ENCODE measurements at regions not wholly inside any gene's neighbourhood (a gene's known extent, or its start where the extent isn't known, plus 50 kb on each side); places are given as distances from the start of the nearest gene placed in this dataset.

- Histone ChIP-seq H3K4me1 (peaks cover 0 to 32% (median 9%) of the 10 kb centered on the region in 10 experiments; a peak in 10 of 20 replicates), H3K27me3 (no peaks in the 10 kb centered on the region), H3K36me3 (no peaks in the 10 kb centered on the region), H3K9ac (no peak overlapping the region), H3K4me2 (peak overlapping the region in 6 of 11 experiments; percentile 2 to 38 (median 26); a peak in 7 of 22 replicates), H3K27ac (peak overlapping the region in 5 of 11 experiments; percentile 21 to 53 (median 45); a peak in 8 of 22 replicates), H3K9me3 (replicated peaks in 1 of 11) (no peaks in the 10 kb centered on the region), H4K20me1 (no peaks in the 10 kb centered on the region), H3K4me3 (no peak overlapping the region)
- TF ChIP-seq Cebpa-rat (IDR thresholded peaks at IDR 0.05), result peak in 3 of 11 experiments; percentile 27 to 68 (median 52); a peak in 4 of 22 replicates
These were observed 1539.4 kb upstream of the TENM4 start for GRCh38 chr11:80980227-80980626.

GRCh38 chr11:80973786-80974185, 1533.0 kb upstream of the TENM4 start:
- Histone ChIP-seq H3K27ac (no peak overlapping the region), H3K9me3 (replicated peaks in 1 of 11) (no peaks in the 10 kb centered on the region), H3K4me3 (no peak overlapping the region), H3K27me3 (no peaks in the 10 kb centered on the region), H3K9ac (no peak overlapping the region), H4K20me1 (no peaks in the 10 kb centered on the region), H3K36me3 (no peaks in the 10 kb centered on the region), H3K4me2 (no peak overlapping the region), H3K4me1 (no peaks in the 10 kb centered on the region)
- TF ChIP-seq Cebpa-rat (IDR thresholded peaks at IDR 0.05), result no peak

DNA sequence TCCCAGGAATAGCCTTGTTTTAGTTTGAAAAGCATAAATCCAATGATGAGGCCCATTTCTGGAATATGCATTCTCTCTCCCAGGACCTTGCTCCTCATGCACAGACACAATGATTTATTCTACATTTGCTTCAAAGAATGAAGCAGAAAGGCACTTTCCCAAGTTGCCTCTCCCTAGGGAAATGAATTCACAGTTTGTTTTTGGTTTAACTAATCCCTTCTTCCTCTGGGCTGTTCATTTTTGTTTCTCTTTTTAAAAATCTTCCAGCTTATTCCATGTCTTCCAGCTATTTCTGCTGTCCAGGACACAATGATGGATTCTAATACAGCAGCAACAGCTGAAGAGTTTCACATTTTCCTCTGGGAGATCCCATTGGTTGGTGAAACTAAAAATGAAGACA, 1529.2 kb upstream of the TENM4 start:
- Histone ChIP-seq H3K9ac (no peak overlapping the region), H3K4me2 (no peak overlapping the region), H3K4me3 (no peak overlapping the region), H4K20me1 (no peaks in the 10 kb centered on the region), H3K27ac (no peak overlapping the region), H3K9me3 (replicated peaks in 1 of 11) (no peaks in the 10 kb centered on the region), H3K27me3 (no peaks in the 10 kb centered on the region), H3K4me1 (no peaks in the 10 kb centered on the region), H3K36me3 (no peaks in the 10 kb centered on the region)
- no peak for TF ChIP-seq Cebpa-rat (IDR thresholded peaks at IDR 0.05)

DNA sequence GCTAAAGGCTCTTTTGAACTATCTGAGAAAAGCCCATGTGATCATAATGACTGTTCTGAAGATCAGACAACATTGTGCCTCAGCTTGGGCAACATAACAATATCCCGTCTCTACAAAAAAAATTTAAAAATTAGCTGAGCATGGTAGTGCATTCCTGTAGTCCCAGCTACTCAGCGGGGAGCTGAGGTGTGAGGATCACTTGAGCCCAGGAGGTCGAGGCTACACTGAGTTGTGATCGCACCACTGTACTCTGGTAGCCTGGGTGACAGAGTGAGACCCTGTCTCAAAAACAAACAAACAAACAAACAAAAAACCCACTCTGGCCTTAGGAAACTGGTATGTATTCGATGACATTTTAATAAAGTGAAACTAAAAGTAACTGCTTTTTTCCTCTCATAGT, 1526.8 kb upstream of the TENM4 start:
- H3K9me3 ChIP-seq (replicated peaks in 1 of 11), result no peaks in the 10 kb centered on the region
- no peaks in the 10 kb centered on the region for H3K27me3 ChIP-seq
- no peak overlapping the region for H3K4me2 ChIP-seq
- H4K20me1 ChIP-seq, result no peaks in the 10 kb centered on the region
- H3K4me1 ChIP-seq, result no peaks in the 10 kb centered on the region
- no peaks in the 10 kb centered on the region for H3K36me3 ChIP-seq
- no peak for TF ChIP-seq Cebpa-rat (IDR thresholded peaks at IDR 0.05)
- H3K27ac ChIP-seq, result no peak overlapping the region
- H3K9ac ChIP-seq, result no peak overlapping the region
- no peak overlapping the region for H3K4me3 ChIP-seq

DNA sequence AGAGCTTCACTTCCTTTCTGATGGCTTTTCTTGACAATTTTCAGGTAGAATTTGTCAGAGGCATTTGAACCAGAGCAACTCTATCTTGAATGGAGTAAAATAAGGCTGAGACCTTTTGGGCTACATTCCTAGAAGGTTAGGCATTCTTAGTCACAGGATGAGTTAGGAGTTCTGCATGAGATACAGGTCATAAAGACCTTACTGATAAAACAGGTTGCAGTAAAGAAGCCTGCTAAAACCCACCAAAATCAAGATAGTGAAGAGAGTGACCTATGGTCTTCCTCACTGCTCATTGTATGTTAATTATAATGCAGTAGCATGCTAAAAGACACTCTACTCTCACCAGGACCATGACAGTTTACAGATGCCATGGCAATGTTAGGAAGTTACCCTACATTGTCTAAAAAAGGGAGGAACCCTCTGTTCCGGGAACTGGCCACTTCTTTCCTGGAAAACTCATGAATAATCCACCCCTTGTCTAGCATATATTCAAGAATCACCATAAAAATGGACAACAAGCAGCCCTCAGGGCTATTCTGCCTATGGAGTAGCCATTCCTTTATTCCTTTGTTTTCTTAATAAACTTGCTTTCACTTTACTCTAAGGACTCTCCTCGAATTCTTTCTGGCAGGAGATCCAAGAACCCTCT, 1519.7 kb upstream of the TENM4 start:
- TF ChIP-seq Cebpa-rat (IDR thresholded peaks at IDR 0.05), result no peak
- no peak overlapping the region for H3K27ac ChIP-seq
- H3K9me3 ChIP-seq (replicated peaks in 1 of 11), result no peaks in the 10 kb centered on the region
- H3K27me3 ChIP-seq, result no peaks in the 10 kb centered on the region
- no peak overlapping the region for H3K4me3 ChIP-seq
- no peak overlapping the region for H3K9ac ChIP-seq
- no peaks in the 10 kb centered on the region for H4K20me1 ChIP-seq
- H3K36me3 ChIP-seq, result no peaks in the 10 kb centered on the region
- no peak overlapping the region for H3K4me2 ChIP-seq
- peaks cover 0 to 13% (median 0%) of the 10 kb centered on the region in 10 experiments; a peak in 6 of 20 replicates for H3K4me1 ChIP-seq

DNA sequence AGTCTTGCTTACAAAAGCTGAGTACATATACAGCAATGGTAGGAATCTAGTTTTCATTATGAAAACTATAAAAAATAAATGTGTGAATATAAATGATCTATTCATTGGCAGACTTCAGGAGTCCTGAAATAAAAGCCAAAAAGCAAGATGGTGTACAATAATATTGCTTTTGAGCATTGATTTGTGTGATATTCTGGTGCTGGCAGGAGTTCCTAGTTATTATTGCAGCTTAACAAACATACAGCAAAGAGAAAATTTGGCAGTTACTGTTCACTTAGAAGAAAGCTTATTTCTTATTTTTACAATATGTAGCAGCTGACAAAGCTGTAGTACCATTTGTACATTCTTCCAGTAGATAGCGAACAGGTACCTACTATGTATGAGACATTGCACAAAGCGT, 1518.9 kb upstream of the TENM4 start:
- H3K27me3 ChIP-seq, result no peaks in the 10 kb centered on the region
- H3K27ac ChIP-seq, result no peak overlapping the region
- TF ChIP-seq Cebpa-rat (IDR thresholded peaks at IDR 0.05), result no peak
- H3K9ac ChIP-seq, result no peak overlapping the region
- H3K36me3 ChIP-seq, result no peaks in the 10 kb centered on the region
- no peak overlapping the region for H3K4me2 ChIP-seq
- no peaks in the 10 kb centered on the region for H3K9me3 ChIP-seq (replicated peaks in 1 of 11)
- no peak overlapping the region for H3K4me3 ChIP-seq
- H4K20me1 ChIP-seq, result no peaks in the 10 kb centered on the region
- H3K4me1 ChIP-seq, result peaks cover 0 to 13% (median 0%) of the 10 kb centered on the region in 10 experiments; a peak in 6 of 20 replicates

DNA sequence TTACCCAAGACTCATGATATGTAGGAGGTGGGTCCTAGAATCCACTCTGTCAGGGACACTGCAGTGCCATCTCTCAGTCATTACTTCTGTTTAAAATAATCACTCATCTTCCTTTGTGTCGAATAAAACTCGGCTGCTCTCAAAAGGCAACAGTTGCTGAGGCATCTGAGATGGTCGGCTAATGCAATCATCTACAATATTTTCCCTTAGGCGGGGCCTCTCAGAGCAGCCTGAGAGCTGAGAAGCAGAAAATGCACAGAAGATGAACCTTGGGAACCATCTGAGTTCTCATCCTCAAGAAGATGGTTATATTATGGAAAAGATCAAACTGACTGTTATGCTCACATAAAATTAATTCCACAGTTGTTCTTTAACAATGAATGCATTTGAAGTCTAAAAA, 1518.2 kb upstream of the TENM4 start:
- peak overlapping the region in 5 of 11 experiments; percentile 8 to 49 (median 15); a peak in 6 of 22 replicates for H3K4me2 ChIP-seq
- peaks cover 0 to 13% (median 0%) of the 10 kb centered on the region in 10 experiments; a peak in 6 of 20 replicates for H3K4me1 ChIP-seq
- H4K20me1 ChIP-seq, result no peaks in the 10 kb centered on the region
- H3K27me3 ChIP-seq, result no peaks in the 10 kb centered on the region
- peak overlapping the region in 3 of 11 experiments; percentile 13 to 39 (median 25); a peak in 4 of 22 replicates for H3K27ac ChIP-seq
- TF ChIP-seq Cebpa-rat (IDR thresholded peaks at IDR 0.05), result no peak
- no peaks in the 10 kb centered on the region for H3K36me3 ChIP-seq
- H3K4me3 ChIP-seq, result no peak overlapping the region
- no peaks in the 10 kb centered on the region for H3K9me3 ChIP-seq (replicated peaks in 1 of 11)
- H3K9ac ChIP-seq, result no peak overlapping the region

GRCh38 chr11:80958361-80958760, 1517.5 kb upstream of the TENM4 start:
- Histone ChIP-seq H3K9me3 (replicated peaks in 1 of 11) (no peaks in the 10 kb centered on the region), H3K9ac (no peak overlapping the region), H3K27me3 (no peaks in the 10 kb centered on the region), H4K20me1 (no peaks in the 10 kb centered on the region), H3K4me3 (no peak overlapping the region), H3K4me1 (peaks cover 0 to 13% (median 0%) of the 10 kb centered on the region in 10 experiments; a peak in 6 of 20 replicates), H3K27ac (peak overlapping the region in 3 of 11 experiments; percentile 13 to 47 (median 29); a peak in 6 of 22 replicates), H3K36me3 (no peaks in the 10 kb centered on the region), H3K4me2 (peak overlapping the region in 5 of 11 experiments; percentile 8 to 49 (median 15); a peak in 7 of 22 replicates)
- peak in 1 of 11 experiments; percentile 24; a peak in 1 of 22 replicates for TF ChIP-seq Cebpa-rat (IDR thresholded peaks at IDR 0.05)

GRCh38 chr11:80955588-80955987, 1514.8 kb upstream of the TENM4 start:
- no peak overlapping the region for H3K4me2 ChIP-seq
- H3K27me3 ChIP-seq, result no peaks in the 10 kb centered on the region
- TF ChIP-seq Cebpa-rat (IDR thresholded peaks at IDR 0.05), result no peak
- no peaks in the 10 kb centered on the region for H4K20me1 ChIP-seq
- no peak overlapping the region for H3K27ac ChIP-seq
- H3K36me3 ChIP-seq, result no peaks in the 10 kb centered on the region
- no peaks in the 10 kb centered on the region for H3K9me3 ChIP-seq (replicated peaks in 1 of 11)
- H3K9ac ChIP-seq, result no peak overlapping the region
- H3K4me1 ChIP-seq, result peaks cover 0 to 13% (median 0%) of the 10 kb centered on the region in 10 experiments; a peak in 6 of 20 replicates
- no peak overlapping the region for H3K4me3 ChIP-seq

GRCh38 chr11:80948781-80949180, 1508.0 kb upstream of the TENM4 start:
- no peak overlapping the region for H3K27ac ChIP-seq
- H3K9ac ChIP-seq, result no peak overlapping the region
- no peaks in the 10 kb centered on the region for H3K27me3 ChIP-seq
- H3K4me2 ChIP-seq, result no peak overlapping the region
- H3K4me3 ChIP-seq, result no peak overlapping the region
- H4K20me1 ChIP-seq, result no peaks in the 10 kb centered on the region
- no peaks in the 10 kb centered on the region for H3K36me3 ChIP-seq
- TF ChIP-seq Cebpa-rat (IDR thresholded peaks at IDR 0.05), result no peak
- H3K9me3 ChIP-seq (replicated peaks in 1 of 11), result peaks cover 0 to 10% (median 0%) of the 10 kb centered on the region in 11 experiments; a peak in 2 of 22 replicates
- H3K4me1 ChIP-seq, result no peaks in the 10 kb centered on the region

Data from BLaER1 treated with 17β-estradiol and CSF1 and Interleukin-3, amounts not matched to agents 10 nM and 100 nM (cell line).